GM21381 (cell line): ENCODE measurements at regions not wholly inside any gene's neighbourhood (a gene's known extent, or its start where the extent isn't known, plus 50 kb on each side); places are given as distances from the start of the nearest gene placed in this dataset.
"Not testable (repeated sequence)": the region's sequence is repeated elsewhere in the genome, so short reads cannot be mapped to it uniquely, and the experiment has no call there.

ENCODE experiments used
- ATAC-seq: cut with Tn5 transposase; IDR thresholded peaks from one replicate; pipeline ENCODE4 v1.9.1; 2021; ENCODE audit warnings: mild to moderate bottlenecking, moderate library complexity; ENCODE audit not compliant: unreplicated experiment

- ATAC-seq: no peak
These were observed 508.5 kb downstream of the RAB38 start for GRCh38 chr11:87666730-87667129.

- no peak for ATAC-seq
These were observed 513.0 kb downstream of the RAB38 start for GRCh38 chr11:87662287-87662686.

GRCh38 chr11:87660926-87661660 is 514.1 kb downstream of the RAB38 start:
- no peak for ATAC-seq

- no peak for ATAC-seq
These were observed 515.4 kb downstream of the RAB38 start for GRCh38 chr11:87659807-87660206.

GRCh38 chr11:87645626-87646025 is 529.6 kb downstream of the RAB38 start:
- no peak for ATAC-seq

GRCh38 chr11:87639753-87640364 is 535.4 kb downstream of the RAB38 start:
- no peak for ATAC-seq

- ATAC-seq: no peak
These were observed 540.2 kb downstream of the RAB38 start for GRCh38 chr11:87635001-87635400.

GRCh38 chr11:87634331-87634730 is 540.9 kb downstream of the RAB38 start:
- no peak for ATAC-seq

- no peak for ATAC-seq
These were observed 546.3 kb downstream of the RAB38 start for GRCh38 chr11:87628957-87629356.

GRCh38 chr11:87628026-87628580 is 547.1 kb downstream of the RAB38 start:
- ATAC-seq: no peak

GRCh38 chr11:87623531-87624365 is 551.5 kb downstream of the RAB38 start:
- ATAC-seq: not testable (repeated sequence)

- no peak for ATAC-seq
These were observed 558.7 kb downstream of the RAB38 start for GRCh38 chr11:87616511-87616910.

GRCh38 chr11:87604350-87604749 is 566.6 kb downstream of the TMEM135 start:
- ATAC-seq: no peak

- ATAC-seq: no peak
These were observed 566.2 kb downstream of the TMEM135 start for GRCh38 chr11:87603887-87604286.

GRCh38 chr11:87602776-87603175 is 565.0 kb downstream of the TMEM135 start:
- ATAC-seq: no peak

- no peak for ATAC-seq
These were observed 563.2 kb downstream of the TMEM135 start for GRCh38 chr11:87600938-87601337.

GRCh38 chr11:87597725-87598124 is 560.0 kb downstream of the TMEM135 start:
- no peak for ATAC-seq

GRCh38 chr11:87596176-87596575 is 558.4 kb downstream of the TMEM135 start:
- no peak for ATAC-seq

- ATAC-seq: no peak
These were observed 551.3 kb downstream of the TMEM135 start for GRCh38 chr11:87589082-87589481.

- ATAC-seq: not testable (repeated sequence)
These were observed 547.9 kb downstream of the TMEM135 start for GRCh38 chr11:87585613-87586012.

GRCh38 chr11:87583931-87584330 is 546.2 kb downstream of the TMEM135 start:
- no peak for ATAC-seq
